B cell (primary cell): ENCODE measurements at regions not wholly inside any gene's neighbourhood (a gene's known extent, or its start where the extent isn't known, plus 50 kb on each side); places are given as distances from the start of the nearest gene placed in this dataset.

ENCODE experiments used
- ATAC-seq: fragments of 200-7000 bp; cut with Tn5 transposase; one replicate; pipeline ENCODE4 v1.10.0; 2021; ENCODE audit warnings: low read depth, mild to moderate bottlenecking, moderate number of reproducible peaks, moderate library complexity
- CTCF ChIA-PET: fragments of 350-600 bp; sonication (Branson Sonifier 250); formaldehyde crosslinking; loops from one replicate; lab custom pipeline; 2021; ENCODE audit warnings: antibody characterized with exemption, inconsistent platforms; lab: Charles Lee
- POLR2A ChIA-PET: fragments of 350-600 bp; sonication (Branson Sonifier 250); formaldehyde crosslinking; loops from one replicate; lab custom pipeline; 2021; ENCODE audit warnings: antibody characterized with exemption; lab: Charles Lee
- DNase-seq: peaks from one replicate; pipeline ENCODE4 v3.0.0; 2013
- H2AFZ ChIP-seq: 2 replicates; pipeline ENCODE4 v1.6.1; 2012; ENCODE audit warnings: mild to moderate bottlenecking, low read depth, low read length; ENCODE audit not compliant: insufficient read depth, poor library complexity, severe bottlenecking
- H3K27ac ChIP-seq, 2 donors: 1 replicate in 1 of 2; 2 replicates in 1 of 2; pipeline ENCODE4 v1.5.1; 2012 to 2013; ENCODE audit warnings: low read length in 2 of 2, mild to moderate bottlenecking in 2 of 2, moderate library complexity in 1 of 2
- H3K27me3 ChIP-seq, 4 experiments: fragments of 200-600 bp in 1 of 4; sonication (generic) in 1 of 4; replicated peaks in 1 of 4; 1 replicate in 2 of 4; 2 replicates in 2 of 4; pipeline versions ENCODE4 v1.6.1 to v1.7.0; 2013 to 2016; ENCODE audit warnings: low read length in 3 of 4, mild to moderate bottlenecking in 2 of 4, mixed read lengths in 1 of 4, moderate library complexity in 1 of 4; ENCODE audit not compliant: insufficient read depth in 4 of 4, control insufficient read depth in 3 of 4; ENCODE audit errors: control extremely low read depth in 1 of 4
- H3K36me3 ChIP-seq, 2 experiments: replicated peaks in 1 of 2; 1 replicate in 1 of 2; 2 replicates in 1 of 2; pipeline versions ENCODE4 v1.6.1 to v1.7.1; 2013; ENCODE audit warnings: low read length in 1 of 2; ENCODE audit not compliant: insufficient read depth in 2 of 2, control insufficient read depth in 1 of 2; ENCODE audit errors: control extremely low read depth in 1 of 2, extremely low read depth in 1 of 2
- H3K4me1 ChIP-seq, 2 donors: fragments of 200-600 bp in 1 of 2; sonication (generic) in 1 of 2; 1 replicate in 1 of 2; 2 replicates in 1 of 2; pipeline versions ENCODE4 v1.5.1 to v1.6.1; 2013 to 2017; ENCODE audit warnings: low read length in 2 of 2; ENCODE audit not compliant: control insufficient read depth in 2 of 2, insufficient read depth in 2 of 2
- H3K4me2 ChIP-seq: replicated peaks from 2 replicates; pipeline ENCODE3; 2012; ENCODE audit warnings: mild to moderate bottlenecking, low read depth, low read length; ENCODE audit not compliant: poor library complexity, severe bottlenecking
- H3K4me3 ChIP-seq, 5 experiments: fragments of 200-600 bp in 1 of 5; sonication (generic) in 1 of 5; 1 replicate in 3 of 5; 2 replicates in 2 of 5; pipeline versions ENCODE4 v1.5.1 to v1.7.0; 2011 to 2016; ENCODE audit warnings: low read length in 4 of 5, mild to moderate bottlenecking in 4 of 5, low read depth in 2 of 5, control low read depth in 1 of 5, moderate library complexity in 1 of 5; ENCODE audit not compliant: insufficient read depth in 1 of 5; ENCODE audit errors: control extremely low read depth in 1 of 5, extremely low read depth in 1 of 5
- H3K79me2 ChIP-seq: fragments of 200-600 bp; sonication (generic); one replicate; pipeline ENCODE4 v1.6.0; 2016; ENCODE audit warnings: low read length; ENCODE audit not compliant: control insufficient read depth, insufficient read depth
- H3K9ac ChIP-seq: fragments of 200-600 bp; sonication (generic); 2 replicates; pipeline ENCODE4 v1.6.1; 2017; ENCODE audit warnings: mild to moderate bottlenecking, low read length, moderate library complexity
- H3K9me3 ChIP-seq, 3 donors: one replicate each; pipeline versions ENCODE4 v1.6.1 to v1.7.1; 2013; ENCODE audit warnings: low read length in 2 of 3; ENCODE audit not compliant: control insufficient read depth in 2 of 3, insufficient read depth in 1 of 3; ENCODE audit errors: control extremely low read depth in 1 of 3
- H4K20me1 ChIP-seq: 2 replicates; pipeline ENCODE4 v1.6.0; 2012; ENCODE audit warnings: mild to moderate bottlenecking, low read length; ENCODE audit not compliant: insufficient read depth, control insufficient read depth, poor library complexity, severe bottlenecking
- H3K27ac Mint-ChIP-seq: one replicate; pipeline ENCODE4 v1.8.0; 2021; ENCODE audit warnings: mixed read lengths
- H3K27me3 Mint-ChIP-seq: one replicate; pipeline ENCODE4 v1.8.0; 2021; ENCODE audit warnings: mixed read lengths
- H3K4me1 Mint-ChIP-seq: one replicate; pipeline ENCODE4 v1.8.0; 2021; ENCODE audit warnings: mixed read lengths
- H3K4me3 Mint-ChIP-seq: one replicate; pipeline ENCODE4 v1.8.0; 2021; ENCODE audit warnings: mixed read lengths
- H3K9me3 Mint-ChIP-seq: one replicate; pipeline ENCODE4 v1.8.0; 2022; ENCODE audit warnings: mixed read lengths; ENCODE audit not compliant: insufficient read depth
- CTCF ChIP-seq: fragments of 200-600 bp; IDR thresholded peaks from one replicate; pipeline ENCODE4 v1.8.0; 2022; ENCODE audit warnings: antibody characterized with exemption, mild to moderate bottlenecking
- EZH2 ChIP-seq: IDR thresholded peaks from 2 replicates; pipeline ENCODE4 v1.6.1; 2012; ENCODE audit warnings: borderline replicate concordance, low read depth, mild to moderate bottlenecking, moderate library complexity, low read length; ENCODE audit not compliant: insufficient read depth, poor library complexity, severe bottlenecking
- WGBS: methylation state at CpG from one replicate; pipeline ENCODE4 v1.1.5; 2013; ENCODE audit warnings: missing lambda C conversion rate; ENCODE audit not compliant: insufficient coverage; 5-methylcytosine and 5-hydroxymethylcytosine counted together
- intact Hi-C: fragments of 100-400 bp; cut with micrococcal nuclease; formaldehyde crosslinking; loops from one replicate; pipeline ENCODE4 v1.10.0; 2022

DNA sequence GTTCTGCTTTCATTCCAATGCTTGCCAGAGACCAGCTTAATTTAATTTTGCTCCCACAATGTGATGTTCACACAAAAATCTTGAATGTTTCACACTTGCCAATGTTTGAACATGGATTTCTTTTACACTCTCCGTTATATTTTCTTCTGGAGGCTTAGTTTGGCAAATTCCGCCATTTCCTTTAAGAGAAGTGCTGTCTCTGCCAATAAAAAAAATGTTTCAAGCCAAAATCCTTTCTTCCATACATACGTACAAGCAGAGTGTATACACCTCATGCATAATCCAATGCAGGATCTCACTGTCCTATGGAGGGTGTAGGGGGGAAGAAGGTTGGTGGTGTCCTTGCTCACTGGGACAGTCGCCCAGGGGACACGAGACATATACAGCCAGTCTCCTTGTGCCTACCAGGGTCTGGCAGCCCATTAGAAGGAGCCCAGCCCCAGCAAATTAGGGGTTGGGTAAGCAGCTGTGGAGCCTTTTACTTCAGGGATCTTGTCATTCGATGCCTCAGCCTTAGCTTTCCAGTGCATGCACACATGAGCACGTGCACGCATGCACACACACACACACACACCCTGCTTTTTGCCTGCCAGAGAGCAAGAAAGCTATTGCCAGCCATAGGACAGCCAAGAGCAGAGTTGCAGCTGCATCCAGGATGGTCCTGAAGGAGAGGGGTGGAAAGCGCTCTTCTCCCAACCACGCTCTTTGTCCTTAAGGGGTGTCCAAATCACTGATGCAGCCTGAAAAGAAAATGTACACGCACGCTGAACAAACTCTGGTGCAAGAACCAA lies 208.3 kb downstream of the FOXO1 start:
- no peaks in the 10 kb centered on the region for H4K20me1 ChIP-seq
- no peak overlapping the region for H3K4me3 ChIP-seq
- peaks cover 9% of the 10 kb centered on the region for H3K4me1 Mint-ChIP-seq
- peaks cover 0 to 3% (median 0%) of the 10 kb centered on the region in 3 donors for H3K9me3 ChIP-seq
- H3K4me1 ChIP-seq = peaks cover 0 to 1% of the 10 kb centered on the region in 2 donors
- no peak overlapping the region for H3K4me2 ChIP-seq
- H2AFZ ChIP-seq = no peak overlapping the region
- H3K9me3 Mint-ChIP-seq = no peaks in the 10 kb centered on the region
- TF ChIP-seq EZH2 (no peak), CTCF (no peak)
- no peaks in the 10 kb centered on the region for H3K36me3 ChIP-seq
- ATAC-seq (no peak), DNase-seq (no peak)
- CTCF ChIA-PET = interaction anchor here (0.6 to 1.3 kb wide), 3 partner anchors 205 to 808 kb away, joined by 3 read pairs; no protein-coding TSS in a partner anchor
- H3K79me2 ChIP-seq = no peaks in the 10 kb centered on the region
- H3K9ac ChIP-seq = no peak overlapping the region
- H3K27me3 Mint-ChIP-seq = no peaks in the 10 kb centered on the region
- 91% methylated on average over 9 of the region's 12 CpGs for WGBS
- H3K27me3 ChIP-seq = no peaks in the 10 kb centered on the region
- POLR2A ChIA-PET = no interaction called here
- H3K27ac Mint-ChIP-seq = no peak overlapping the region
- H3K4me3 Mint-ChIP-seq = no peak overlapping the region
- intact Hi-C loops = no loop called here
- no peak overlapping the region for H3K27ac ChIP-seq

DNA sequence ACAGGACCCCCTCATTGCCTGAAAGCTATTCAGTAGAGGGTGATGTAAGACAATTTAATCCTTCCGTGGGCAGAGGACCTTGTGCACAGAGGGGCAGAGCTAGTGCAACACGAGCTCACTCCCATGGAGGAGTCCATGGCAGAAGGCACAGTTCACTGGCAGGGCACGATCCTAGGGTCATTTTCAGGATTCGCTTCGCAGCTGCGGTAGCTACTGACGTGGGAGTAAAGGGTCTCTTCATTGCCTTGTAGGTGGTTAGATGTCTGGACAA lies 207.8 kb downstream of the FOXO1 start:
- POLR2A ChIA-PET = no interaction called here
- Histone ChIP-seq H3K4me1 (no peaks in the 10 kb centered on the region), H3K4me3 (no peak overlapping the region), H4K20me1 (no peaks in the 10 kb centered on the region), H3K36me3 (no peaks in the 10 kb centered on the region), H3K27ac (no peak overlapping the region), H3K27me3 (no peaks in the 10 kb centered on the region), H3K4me2 (no peak overlapping the region), H2AFZ (no peak overlapping the region), H3K79me2 (no peaks in the 10 kb centered on the region), H3K9me3 (peaks cover 0 to 2% (median 0%) of the 10 kb centered on the region in 3 donors), H3K9ac (no peak overlapping the region)
- DNase-seq (no peak), ATAC-seq (no peak)
- 85% methylated on average over 7 of the region's 7 CpGs for WGBS
- CTCF ChIA-PET = interaction anchor here (0.9 to 1.3 kb wide), 3 partner anchors 204 to 516 kb away, joined by 3 to 5 read pairs (median 3); no protein-coding TSS in a partner anchor
- Mint-ChIP-seq H3K27ac (no peak overlapping the region), H3K4me3 (no peak overlapping the region), H3K27me3 (no peaks in the 10 kb centered on the region), H3K9me3 (no peaks in the 10 kb centered on the region), H3K4me1 (peaks cover 9% of the 10 kb centered on the region)
- TF ChIP-seq EZH2 (no peak), CTCF (no peak)
- intact Hi-C loops = no loop called here
